Activated naive CD4-positive, alpha-beta T cell treated with anti-CD3 and anti-CD28 coated beads for 36 hours (primary cell): ENCODE measurements at regions not wholly inside any gene's neighbourhood (a gene's known extent, or its start where the extent isn't known, plus 50 kb on each side); places are given as distances from the start of the nearest gene placed in this dataset.

Experiments used
- CTCF ChIA-PET: fragments of 350-600 bp; sonication (Branson Sonifier 250); formaldehyde crosslinking; loops from one replicate; lab custom pipeline; 2021; ENCODE audit warnings: antibody characterized with exemption; lab: Charles Lee
- DNase-seq: peaks from one replicate; pipeline ENCODE4 v3.0.0-alpha.2; 2020
- H3K27ac Mint-ChIP-seq: one replicate; pipeline ENCODE4 v1.8.0; 2021; ENCODE audit warnings: mild to moderate bottlenecking, mixed read lengths
- H3K27me3 Mint-ChIP-seq: one replicate; pipeline ENCODE4 v1.8.0; 2021; ENCODE audit warnings: low read depth, mixed read lengths
- H3K36me3 Mint-ChIP-seq: one replicate; pipeline ENCODE4 v1.8.0; 2021; ENCODE audit warnings: low read depth, mixed read lengths
- H3K4me1 Mint-ChIP-seq: one replicate; pipeline ENCODE4 v1.8.0; 2021; ENCODE audit warnings: low read depth, mixed read lengths
- H3K4me3 Mint-ChIP-seq: one replicate; pipeline ENCODE4 v1.8.0; 2021; ENCODE audit warnings: mild to moderate bottlenecking, moderate library complexity, mixed read lengths
- H3K9me3 Mint-ChIP-seq: one replicate; pipeline ENCODE4 v1.8.0; 2021; ENCODE audit warnings: mixed read lengths
- intact Hi-C: fragments of 100-400 bp; cut with micrococcal nuclease; formaldehyde crosslinking; loops from one replicate; pipeline ENCODE4 v1.15.1; 2023

GRCh38 chr2:19742872-19743271 lies 158.9 kb downstream of the TTC32 start:
- DNase-seq = no peak
- H3K27ac Mint-ChIP-seq = no peak overlapping the region
- no peaks in the 10 kb centered on the region for H3K9me3 Mint-ChIP-seq
- H3K27me3 Mint-ChIP-seq = peaks cover 4% of the 10 kb centered on the region
- intact Hi-C loops = loop anchor here (10.0 kb wide), 1 partner anchor 378 kb away; no protein-coding TSS in a partner anchor
- H3K4me3 Mint-ChIP-seq = no peak overlapping the region
- CTCF ChIA-PET = no interaction called here
- H3K4me1 Mint-ChIP-seq = no peaks in the 10 kb centered on the region
- no peaks in the 10 kb centered on the region for H3K36me3 Mint-ChIP-seq

- Mint-ChIP-seq H3K9me3 (no peaks in the 10 kb centered on the region), H3K4me1 (no peaks in the 10 kb centered on the region), H3K27me3 (peaks cover 5% of the 10 kb centered on the region), H3K36me3 (no peaks in the 10 kb centered on the region), H3K4me3 (no peak overlapping the region), H3K27ac (no peak overlapping the region)
- no peak for DNase-seq
- intact Hi-C loops = no loop called here
- CTCF ChIA-PET = no interaction called here
Measured at GRCh38 chr2:19739256-19739655, 162.5 kb downstream of the TTC32 start.

- no peak overlapping the region for H3K4me3 Mint-ChIP-seq
Measured at GRCh38 chr2:19738707-19739106, 163.1 kb downstream of the TTC32 start.

DNA sequence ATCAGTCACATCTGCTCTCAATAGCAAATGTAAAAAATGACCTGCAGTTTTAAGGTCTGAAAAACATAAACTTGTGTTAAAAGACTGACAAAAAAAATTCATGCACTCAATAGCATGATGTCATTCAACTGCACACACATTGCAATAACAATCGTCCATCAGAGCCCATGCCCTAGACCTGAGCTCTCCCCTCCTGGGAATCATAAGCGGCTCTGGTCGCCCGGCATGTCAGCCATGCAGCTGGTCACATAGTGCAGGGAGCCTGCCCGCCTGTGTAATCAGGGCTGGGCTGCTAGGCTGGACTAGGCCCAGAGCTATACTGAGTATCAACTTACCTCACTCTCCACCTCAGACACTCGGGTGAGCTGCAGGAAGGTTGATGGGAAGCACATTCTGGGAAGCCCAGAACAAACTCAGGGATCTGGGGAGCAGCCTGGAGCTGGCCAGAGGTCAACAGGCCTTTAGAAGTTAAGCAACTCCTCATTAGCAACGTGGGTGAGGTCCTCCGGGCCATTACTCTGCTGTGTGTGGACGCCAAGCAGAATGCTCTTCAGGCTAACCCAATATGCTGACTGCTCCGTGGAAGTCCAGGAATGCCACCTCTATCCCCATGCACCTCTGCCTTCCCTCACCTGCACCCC lies 165.5 kb downstream of the TTC32 start:
- no peak for DNase-seq
- Mint-ChIP-seq H3K9me3 (no peaks in the 10 kb centered on the region), H3K4me3 (no peak overlapping the region), H3K4me1 (no peaks in the 10 kb centered on the region), H3K27ac (no peak overlapping the region), H3K36me3 (no peaks in the 10 kb centered on the region), H3K27me3 (peaks cover 7% of the 10 kb centered on the region)
- intact Hi-C loops = no loop called here
- CTCF ChIA-PET = no interaction called here

More at GRCh38 chr2:19738707-19739106, 163.1 kb downstream of the TTC32 start:
- Mint-ChIP-seq H3K27ac (no peak overlapping the region), H3K27me3 (peaks cover 5% of the 10 kb centered on the region), H3K9me3 (no peaks in the 10 kb centered on the region), H3K4me1 (no peaks in the 10 kb centered on the region), H3K36me3 (no peaks in the 10 kb centered on the region)
- no peak for DNase-seq
- CTCF ChIA-PET = no interaction called here
- intact Hi-C loops = no loop called here

GRCh38 chr2:19733951-19734425 lies 167.8 kb downstream of the TTC32 start:
- CTCF ChIA-PET = no interaction called here
- peaks cover 7% of the 10 kb centered on the region for H3K27me3 Mint-ChIP-seq
- intact Hi-C loops = no loop called here
- no peaks in the 10 kb centered on the region for H3K36me3 Mint-ChIP-seq
- no peaks in the 10 kb centered on the region for H3K9me3 Mint-ChIP-seq
- DNase-seq = no peak
- H3K4me3 Mint-ChIP-seq = no peak overlapping the region
- no peak overlapping the region for H3K27ac Mint-ChIP-seq
- H3K4me1 Mint-ChIP-seq = no peaks in the 10 kb centered on the region

- no peak overlapping the region for H3K27ac Mint-ChIP-seq
- H3K27me3 Mint-ChIP-seq = peaks cover 7% of the 10 kb centered on the region
- CTCF ChIA-PET = no interaction called here
- intact Hi-C loops = no loop called here
- DNase-seq = no peak
- no peaks in the 10 kb centered on the region for H3K9me3 Mint-ChIP-seq
- no peaks in the 10 kb centered on the region for H3K4me1 Mint-ChIP-seq
- H3K36me3 Mint-ChIP-seq = no peaks in the 10 kb centered on the region
- H3K4me3 Mint-ChIP-seq = no peak overlapping the region
Measured at GRCh38 chr2:19733390-19733789, 168.4 kb downstream of the TTC32 start.

DNA sequence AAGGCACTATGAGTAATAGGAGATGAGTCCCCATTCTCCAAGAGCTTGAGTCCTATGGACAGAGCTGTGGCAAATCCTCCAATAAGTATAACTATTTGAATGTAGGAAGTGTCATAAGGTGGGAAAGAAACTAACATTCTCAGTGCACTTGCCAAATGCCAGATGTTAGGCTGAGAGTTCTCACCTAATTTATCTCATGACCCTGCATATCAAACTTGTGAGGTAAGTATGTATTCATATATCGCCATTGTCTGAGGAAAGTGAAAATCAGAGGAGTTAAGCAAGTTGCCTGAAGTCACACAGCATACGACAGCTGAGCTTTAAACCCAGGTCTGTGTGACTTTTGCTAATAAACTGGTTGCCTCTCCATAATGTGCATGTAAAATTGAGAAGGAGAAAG lies 169.5 kb downstream of the TTC32 start:
- H3K4me3 Mint-ChIP-seq = no peak overlapping the region
- H3K36me3 Mint-ChIP-seq = no peaks in the 10 kb centered on the region
- no peaks in the 10 kb centered on the region for H3K9me3 Mint-ChIP-seq
- CTCF ChIA-PET = no interaction called here
- no peak for DNase-seq
- H3K27ac Mint-ChIP-seq = no peak overlapping the region
- intact Hi-C loops = no loop called here
- H3K27me3 Mint-ChIP-seq = peaks cover 3% of the 10 kb centered on the region
- H3K4me1 Mint-ChIP-seq = no peaks in the 10 kb centered on the region

- CTCF ChIA-PET = no interaction called here
- Mint-ChIP-seq H3K4me1 (no peaks in the 10 kb centered on the region), H3K27me3 (peaks cover 3% of the 10 kb centered on the region), H3K36me3 (no peaks in the 10 kb centered on the region), H3K27ac (no peak overlapping the region), H3K4me3 (no peak overlapping the region), H3K9me3 (no peaks in the 10 kb centered on the region)
- no peak for DNase-seq
- intact Hi-C loops = no loop called here
Measured at GRCh38 chr2:19731515-19731914, 170.3 kb downstream of the TTC32 start.

DNA sequence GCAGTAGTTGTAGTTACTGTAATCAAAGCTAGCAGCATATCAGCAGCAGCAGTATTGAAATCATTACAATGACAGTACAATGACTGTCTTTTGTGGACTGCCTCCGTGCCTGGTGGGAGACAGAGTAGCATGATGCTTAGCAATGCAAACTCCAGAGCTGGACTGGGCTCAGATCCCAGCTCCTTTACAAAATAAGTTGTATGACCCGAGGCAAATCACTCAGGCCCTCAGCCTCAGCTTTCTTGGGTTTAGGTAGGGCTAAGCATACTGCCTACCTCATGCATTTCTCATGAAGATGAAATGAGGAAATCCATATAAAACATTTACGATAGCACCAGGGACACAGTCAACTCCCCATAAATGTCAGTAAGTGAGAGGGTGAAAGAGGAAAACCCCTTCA lies 170.7 kb downstream of the TTC32 start:
- Mint-ChIP-seq H3K9me3 (no peaks in the 10 kb centered on the region), H3K36me3 (no peaks in the 10 kb centered on the region), H3K4me3 (no peak overlapping the region), H3K27ac (no peak overlapping the region), H3K27me3 (peaks cover 3% of the 10 kb centered on the region), H3K4me1 (no peaks in the 10 kb centered on the region)
- intact Hi-C loops = no loop called here
- no peak for DNase-seq
- CTCF ChIA-PET = no interaction called here

GRCh38 chr2:19728125-19728524 lies 173.7 kb downstream of the TTC32 start:
- Mint-ChIP-seq H3K9me3 (no peaks in the 10 kb centered on the region), H3K27me3 (peaks cover 3% of the 10 kb centered on the region), H3K4me1 (no peaks in the 10 kb centered on the region), H3K27ac (no peak overlapping the region), H3K4me3 (no peak overlapping the region), H3K36me3 (no peaks in the 10 kb centered on the region)
- CTCF ChIA-PET = no interaction called here
- no peak for DNase-seq
- intact Hi-C loops = no loop called here

GRCh38 chr2:19725392-19725791 lies 176.4 kb downstream of the TTC32 start:
- H3K4me1 Mint-ChIP-seq = no peaks in the 10 kb centered on the region
- no peaks in the 10 kb centered on the region for H3K9me3 Mint-ChIP-seq
- H3K36me3 Mint-ChIP-seq = no peaks in the 10 kb centered on the region
- no peak overlapping the region for H3K4me3 Mint-ChIP-seq
- CTCF ChIA-PET = no interaction called here
- no peak overlapping the region for H3K27ac Mint-ChIP-seq
- no peaks in the 10 kb centered on the region for H3K27me3 Mint-ChIP-seq
- no peak for DNase-seq
- intact Hi-C loops = no loop called here

DNA sequence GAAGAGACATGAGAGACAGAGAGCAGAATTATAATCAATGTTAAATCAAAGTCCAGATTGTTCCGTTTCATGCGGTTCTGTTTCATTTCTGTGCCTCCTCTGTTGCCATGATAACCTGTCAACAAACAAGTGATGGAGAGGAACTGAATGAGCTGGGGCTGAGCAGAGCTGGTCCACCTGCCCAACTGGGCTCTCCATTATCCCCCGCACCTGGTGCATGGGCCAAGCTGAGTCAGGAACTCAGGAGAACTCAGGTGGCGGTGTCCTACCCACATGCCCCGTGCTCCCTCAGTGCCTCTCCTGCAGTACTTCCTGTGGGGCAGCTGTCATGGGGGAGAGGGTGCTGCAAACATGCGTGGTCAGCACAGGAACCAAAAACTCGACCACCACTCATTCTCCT lies 178.8 kb downstream of the TTC32 start:
- Mint-ChIP-seq H3K4me3 (no peak overlapping the region), H3K36me3 (no peaks in the 10 kb centered on the region), H3K4me1 (no peaks in the 10 kb centered on the region), H3K9me3 (no peaks in the 10 kb centered on the region), H3K27me3 (peaks cover 2% of the 10 kb centered on the region), H3K27ac (no peak overlapping the region)
- CTCF ChIA-PET = no interaction called here
- no peak for DNase-seq
- intact Hi-C loops = no loop called here

GRCh38 chr2:19722531-19722971 lies 179.2 kb downstream of the TTC32 start:
- Mint-ChIP-seq H3K36me3 (no peaks in the 10 kb centered on the region), H3K4me3 (no peak overlapping the region), H3K27ac (no peak overlapping the region), H3K27me3 (peaks cover 2% of the 10 kb centered on the region), H3K4me1 (no peaks in the 10 kb centered on the region), H3K9me3 (no peaks in the 10 kb centered on the region)
- CTCF ChIA-PET = no interaction called here
- DNase-seq = no peak
- intact Hi-C loops = no loop called here
